H9 (cell line): ENCODE measurements at regions not wholly inside any gene's neighbourhood (a gene's known extent, or its start where the extent isn't known, plus 50 kb on each side); places are given as distances from the start of the nearest gene placed in this dataset.

Source experiments
- DNase-seq: peaks from one replicate; pipeline ENCODE4 v3.0.0-alpha.2; 2017
- H2AFZ ChIP-seq: one replicate; pipeline ENCODE4 v1.6.1; 2013; ENCODE audit warnings: mild to moderate bottlenecking, low read length, control low read depth, moderate library complexity
- H2AK5ac ChIP-seq: 2 replicates; pipeline ENCODE4 v1.6.1; 2013; ENCODE audit warnings: low read length, control low read depth, mixed read lengths; ENCODE audit not compliant: insufficient read length
- H2BK120ac ChIP-seq: one replicate; pipeline ENCODE4 v1.6.1; 2013; ENCODE audit warnings: low read depth, mild to moderate bottlenecking, low read length, control low read depth, inconsistent platforms; ENCODE audit not compliant: poor library complexity, severe bottlenecking
- H2BK12ac ChIP-seq: 2 replicates; pipeline ENCODE4 v1.6.1; 2013; ENCODE audit warnings: low read length, control low read depth, mixed read lengths, low read depth; ENCODE audit not compliant: insufficient read length
- H2BK15ac ChIP-seq: 2 replicates; pipeline ENCODE4 v1.6.1; 2013; ENCODE audit warnings: low read depth, low read length, control low read depth
- H2BK20ac ChIP-seq: one replicate; pipeline ENCODE4 v1.6.1; 2013; ENCODE audit warnings: low read depth, mild to moderate bottlenecking, low read length, control low read depth, inconsistent platforms; ENCODE audit not compliant: poor library complexity, severe bottlenecking
- H2BK5ac ChIP-seq: 2 replicates; pipeline ENCODE4 v1.6.1; 2013; ENCODE audit warnings: low read length, control low read depth, mixed read lengths; ENCODE audit not compliant: insufficient read length
- H3K14ac ChIP-seq: 2 replicates; pipeline ENCODE4 v1.6.1; 2013; ENCODE audit warnings: low read length, control low read depth; ENCODE audit not compliant: insufficient read depth
- H3K18ac ChIP-seq: 2 replicates; pipeline ENCODE4 v1.6.1; 2013; ENCODE audit warnings: low read depth, mild to moderate bottlenecking, mixed read lengths, low read length, control low read depth; ENCODE audit not compliant: insufficient read length
- H3K23ac ChIP-seq: 2 replicates; pipeline ENCODE4 v1.6.1; 2013; ENCODE audit warnings: low read length, control low read depth, mixed read lengths, low read depth; ENCODE audit not compliant: insufficient read length
- H3K23me2 ChIP-seq: 2 replicates; pipeline ENCODE4 v1.6.1; 2013; ENCODE audit warnings: low read depth, mild to moderate bottlenecking, mixed read lengths, low read length, control low read depth; ENCODE audit not compliant: insufficient read length, poor library complexity, severe bottlenecking
- H3K27ac ChIP-seq: 2 replicates; pipeline ENCODE4 v1.5.1; 2013; ENCODE audit warnings: low read length, control low read depth, mixed read lengths, low read depth; ENCODE audit not compliant: insufficient read length
- H3K27me3 ChIP-seq: 2 replicates; pipeline ENCODE4 v1.6.1; 2013; ENCODE audit warnings: low read length, control low read depth, inconsistent platforms; ENCODE audit not compliant: insufficient read depth
- H3K4ac ChIP-seq: 2 replicates; pipeline ENCODE4 v1.6.1; 2013; ENCODE audit warnings: low read depth, mild to moderate bottlenecking, control low read depth, inconsistent platforms, low read length, moderate library complexity
- H3K4me1 ChIP-seq: 2 replicates; pipeline ENCODE4 v1.6.1; 2013; ENCODE audit warnings: low read length, control low read depth, inconsistent platforms; ENCODE audit not compliant: insufficient read depth
- H3K4me2 ChIP-seq: 2 replicates; pipeline ENCODE4 v1.6.1; 2013; ENCODE audit warnings: low read length, control low read depth, mixed read lengths; ENCODE audit not compliant: insufficient read length, insufficient read depth
- H3K56ac ChIP-seq: 2 replicates; pipeline ENCODE4 v1.6.1; 2013; ENCODE audit warnings: low read depth, mild to moderate bottlenecking, mixed read lengths, low read length, control low read depth; ENCODE audit not compliant: insufficient read length
- H3K79me1 ChIP-seq: 2 replicates; pipeline ENCODE4 v1.6.1; 2013; ENCODE audit warnings: low read depth, mild to moderate bottlenecking, moderate library complexity, low read length, control low read depth, inconsistent platforms; ENCODE audit not compliant: insufficient read depth, poor library complexity, severe bottlenecking
- H3K79me2 ChIP-seq: 2 replicates; pipeline ENCODE4 v1.6.1; 2013; ENCODE audit warnings: low read length, control low read depth, inconsistent platforms; ENCODE audit not compliant: insufficient read depth
- H3K9ac ChIP-seq: 2 replicates; pipeline ENCODE4 v1.6.1; 2013; ENCODE audit warnings: low read length, control low read depth, mixed read lengths; ENCODE audit not compliant: insufficient read length; ENCODE audit errors: extremely low read depth
- H3K9me3 ChIP-seq: one replicate; pipeline ENCODE4 v1.6.1; 2013; ENCODE audit warnings: low read depth, low read length, inconsistent platforms; ENCODE audit not compliant: control insufficient read depth
- H3T11ph ChIP-seq: one replicate; pipeline ENCODE4 v1.6.1; 2013; ENCODE audit warnings: mild to moderate bottlenecking, low read length, control low read depth, inconsistent platforms
- H4K20me1 ChIP-seq: one replicate; pipeline ENCODE4 v1.6.1; 2013; ENCODE audit not compliant: control insufficient read depth, insufficient read length, insufficient read depth
- H4K5ac ChIP-seq: 2 replicates; pipeline ENCODE4 v1.6.1; 2013; ENCODE audit warnings: low read depth, mild to moderate bottlenecking, mixed read lengths, low read length, control low read depth; ENCODE audit not compliant: insufficient read length
- H4K8ac ChIP-seq: replicated peaks from 2 replicates; pipeline ENCODE4 v1.6.1; 2013; ENCODE audit warnings: low read length, control low read depth, mixed read lengths, low read depth; ENCODE audit not compliant: insufficient read length
- H4K91ac ChIP-seq: 2 replicates; pipeline ENCODE4 v1.6.1; 2013; ENCODE audit warnings: low read depth, mild to moderate bottlenecking, moderate library complexity, mixed read lengths, low read length, control low read depth; ENCODE audit not compliant: insufficient read length
- H3K27ac Mint-ChIP-seq, 3 experiments: 2 replicates in 2 of 3; 3 replicates in 1 of 3; pipeline ENCODE4 v1.8.0; 2020 to 2021; ENCODE audit warnings: mixed read lengths in 3 of 3, mild to moderate bottlenecking in 1 of 3, moderate library complexity in 1 of 3
- H3K27me3 Mint-ChIP-seq: 2 replicates; pipeline ENCODE4 v1.8.0; 2021; ENCODE audit warnings: low read depth, mild to moderate bottlenecking, moderate library complexity, mixed read lengths
- H3K36me3 Mint-ChIP-seq, 3 experiments: 2 replicates in 2 of 3; 3 replicates in 1 of 3; pipeline ENCODE4 v1.8.0; 2020 to 2021; ENCODE audit warnings: low read depth in 3 of 3, mixed read lengths in 3 of 3; ENCODE audit not compliant: insufficient read depth in 1 of 3
- H3K4me1 Mint-ChIP-seq, 2 experiments: 2 replicates each; pipeline ENCODE4 v1.8.0; 2020; ENCODE audit warnings: mixed read lengths in 2 of 2
- H3K4me3 Mint-ChIP-seq, 2 experiments: 2 replicates in 1 of 2; 3 replicates in 1 of 2; pipeline ENCODE4 v1.8.0; 2020 to 2021; ENCODE audit warnings: mild to moderate bottlenecking in 2 of 2, mixed read lengths in 2 of 2, moderate library complexity in 1 of 2
- H3K9me3 Mint-ChIP-seq, 2 experiments: 2 replicates in 1 of 2; 3 replicates in 1 of 2; pipeline ENCODE4 v1.8.0; 2020; ENCODE audit warnings: mild to moderate bottlenecking in 2 of 2, mixed read lengths in 2 of 2, moderate library complexity in 1 of 2
- CTCF ChIP-seq: fragments of 200-600 bp; sonication (generic); conservative IDR thresholded peaks from 3 replicates; pipeline ENCODE4 v1.8.0; 2021; ENCODE audit warnings: antibody characterized with exemption, mild to moderate bottlenecking
- WGBS: extraction: QIAGEN DNeasy Blood & Tissue Kit; methylation state at CpG from one replicate; pipeline ENCODE4 v1.1.7; 2013; ENCODE audit warnings: missing lambda C conversion rate, low lambda C conversion rate, mixed read lengths; ENCODE audit not compliant: insufficient read length; ENCODE audit errors: extremely low coverage; 5-methylcytosine and 5-hydroxymethylcytosine counted together

GRCh38 chr22:47285981-47286380, 523.5 kb downstream of the TBC1D22A start:
- Mint-ChIP-seq H3K9me3 (peaks cover 83 to 97% of the 10 kb centered on the region in 2 experiments), H3K27me3 (peaks cover 6% of the 10 kb centered on the region), H3K36me3 (peaks cover 10 to 39% (median 23%) of the 10 kb centered on the region in 3 experiments; a peak in 6 of 7 replicates), H3K4me1 (no peaks in the 10 kb centered on the region), H3K4me3 (no peak overlapping the region), H3K27ac (no peak overlapping the region)
- Histone ChIP-seq H2BK20ac (no peak overlapping the region), H4K91ac (no peak overlapping the region), H3K18ac (no peak overlapping the region), H2AFZ (no peak overlapping the region), H3K4me1 (no peaks in the 10 kb centered on the region), H3K79me1 (no peaks in the 10 kb centered on the region), H3K27me3 (no peaks in the 10 kb centered on the region; the same call in 1 of the 2 replicates), H3K9ac (no peak overlapping the region), H4K20me1 (no peaks in the 10 kb centered on the region), H3K9me3 (peaks cover 89% of the 10 kb centered on the region), H3K14ac (no peak overlapping the region), H2BK5ac (no peak overlapping the region), H4K8ac (no peak overlapping the region), H3K23ac (no peak overlapping the region), H2BK12ac (no peak overlapping the region), H3T11ph (no peak overlapping the region), H3K23me2 (no peaks in the 10 kb centered on the region), H3K79me2 (no peaks in the 10 kb centered on the region), H3K27ac (no peak overlapping the region), H2AK5ac (no peak overlapping the region), H3K4me2 (no peak overlapping the region), H3K4ac (no peak overlapping the region), H2BK120ac (no peak overlapping the region), H2BK15ac (no peak overlapping the region), H3K56ac (no peak overlapping the region), H4K5ac (no peak overlapping the region)
- no peak for DNase-seq
- WGBS, result no CpG with 5 or more reads among the region's 10 CpGs
- no peak for TF ChIP-seq CTCF
